Natural killer cell treated with Interleukin-12 subunit alpha and Interleukin-12 subunit beta and Interleukin-15 and Interleukin-18, amount 100 ng/mL, for 72 hours (primary cell): ENCODE measurements at regions not wholly inside any gene's neighbourhood (a gene's known extent, or its start where the extent isn't known, plus 50 kb on each side); places are given as distances from the start of the nearest gene placed in this dataset.
A peak's percentile ranks its signal among the peaks of the same experiment; 100 is the strongest.
"Not testable (repeated sequence)": the region's sequence is repeated elsewhere in the genome, so short reads cannot be mapped to it uniquely, and the experiment has no call there.

Source experiments
- ATAC-seq, 2 donors: fragments of 150-1000 bp; cut with Tn5 transposase in 1 of 2; sonication (Bioruptor Pico), chemical (Tn5 transposase) in 1 of 2; 2 replicates each; pipeline ENCODE4 v1.10.0; 2021
- DNase-seq: peaks from one replicate; pipeline ENCODE4 v3.0.0; 2022; ENCODE audit warnings: low spot score
- H3K27ac Mint-ChIP-seq, 2 donors: 1 replicate in 1 of 2; 2 replicates in 1 of 2; pipeline ENCODE4 v1.8.0; 2022; ENCODE audit warnings: mixed read lengths in 2 of 2, mild to moderate bottlenecking in 1 of 2, moderate library complexity in 1 of 2
- H3K27me3 Mint-ChIP-seq, 2 donors: 1 replicate in 1 of 2; 2 replicates in 1 of 2; pipeline ENCODE4 v1.8.0; 2022; ENCODE audit warnings: mixed read lengths in 2 of 2
- H3K36me3 Mint-ChIP-seq: one replicate; pipeline ENCODE4 v1.8.0; 2022; ENCODE audit warnings: mixed read lengths
- H3K4me1 Mint-ChIP-seq, 2 donors: 1 replicate in 1 of 2; 2 replicates in 1 of 2; pipeline ENCODE4 v1.8.0; 2022; ENCODE audit warnings: low read depth in 2 of 2, mixed read lengths in 2 of 2, mild to moderate bottlenecking in 1 of 2
- H3K4me3 Mint-ChIP-seq: one replicate; pipeline ENCODE4 v1.8.0; 2022; ENCODE audit warnings: mixed read lengths
- H3K9me3 Mint-ChIP-seq: 2 replicates; pipeline ENCODE4 v1.8.0; 2022; ENCODE audit warnings: mixed read lengths

- Mint-ChIP-seq H3K27me3 (peaks cover 0 to 3% of the 10 kb centered on the region in 2 donors), H3K27ac (peak overlapping the region in 1 of 2 donors; percentile 53), H3K4me1 (no peaks in the 10 kb centered on the region), H3K36me3 (no peaks in the 10 kb centered on the region), H3K9me3 (no peaks in the 10 kb centered on the region), H3K4me3 (no peak overlapping the region)
- DNase-seq (no peak), ATAC-seq (peak; percentile 6 to 20)
Observed at GRCh38 chr5:163947848-163948666, 442.6 kb downstream of the MAT2B start.

GRCh38 chr5:163950248-163950647 lies 444.8 kb downstream of the MAT2B start:
- no peak overlapping the region for H3K4me3 Mint-ChIP-seq
- peaks cover 0 to 3% of the 10 kb centered on the region in 2 donors for H3K27me3 Mint-ChIP-seq
- no peak for DNase-seq
- no peak overlapping the region for H3K27ac Mint-ChIP-seq
- no peak for ATAC-seq
- H3K9me3 Mint-ChIP-seq = no peaks in the 10 kb centered on the region
- no peaks in the 10 kb centered on the region for H3K4me1 Mint-ChIP-seq
- no peaks in the 10 kb centered on the region for H3K36me3 Mint-ChIP-seq

- Mint-ChIP-seq H3K4me3 (no peak overlapping the region), H3K27ac (no peak overlapping the region)
- no peak for ATAC-seq
Observed at GRCh38 chr5:163951069-163951468, 445.6 kb downstream of the MAT2B start.

GRCh38 chr5:163953901-163954300 lies 448.5 kb downstream of the MAT2B start:
- no peak for DNase-seq
- Mint-ChIP-seq H3K27me3 (no peaks in the 10 kb centered on the region), H3K9me3 (no peaks in the 10 kb centered on the region), H3K27ac (no peak overlapping the region), H3K4me3 (no peak overlapping the region), H3K36me3 (no peaks in the 10 kb centered on the region), H3K4me1 (no peaks in the 10 kb centered on the region)
- no peak for ATAC-seq

More at GRCh38 chr5:163951069-163951468, 445.6 kb downstream of the MAT2B start:
- no peak for DNase-seq
- Mint-ChIP-seq H3K36me3 (no peaks in the 10 kb centered on the region), H3K27me3 (peaks cover 0 to 3% of the 10 kb centered on the region in 2 donors), H3K9me3 (no peaks in the 10 kb centered on the region), H3K4me1 (no peaks in the 10 kb centered on the region)

GRCh38 chr5:163961230-163961629 lies 455.8 kb downstream of the MAT2B start:
- H3K27ac Mint-ChIP-seq, H3K4me3 Mint-ChIP-seq, H3K4me1 Mint-ChIP-seq, ATAC-seq, H3K9me3 Mint-ChIP-seq, H3K36me3 Mint-ChIP-seq, H3K27me3 Mint-ChIP-seq, DNase-seq: not testable (repeated sequence)

GRCh38 chr5:163963881-163964280 lies 458.5 kb downstream of the MAT2B start:
- peaks cover 0 to 2% of the 10 kb centered on the region in 2 donors for H3K27me3 Mint-ChIP-seq
- no peak for ATAC-seq
- no peaks in the 10 kb centered on the region for H3K9me3 Mint-ChIP-seq
- H3K4me3 Mint-ChIP-seq = no peak overlapping the region
- DNase-seq = no peak
- H3K27ac Mint-ChIP-seq = no peak overlapping the region
- no peaks in the 10 kb centered on the region for H3K4me1 Mint-ChIP-seq
- H3K36me3 Mint-ChIP-seq = no peaks in the 10 kb centered on the region

GRCh38 chr5:163964671-163965070 lies 459.3 kb downstream of the MAT2B start:
- ATAC-seq = no peak
- Mint-ChIP-seq H3K4me1 (no peaks in the 10 kb centered on the region), H3K27me3 (peaks cover 0 to 2% of the 10 kb centered on the region in 2 donors), H3K9me3 (no peaks in the 10 kb centered on the region), H3K4me3 (no peak overlapping the region), H3K36me3 (no peaks in the 10 kb centered on the region), H3K27ac (no peak overlapping the region)
- DNase-seq = no peak

GRCh38 chr5:163967268-163967667 lies 461.8 kb downstream of the MAT2B start:
- H3K4me1 Mint-ChIP-seq = no peaks in the 10 kb centered on the region
- peaks cover under 1% of the 10 kb centered on the region for H3K36me3 Mint-ChIP-seq
- ATAC-seq (no peak), DNase-seq (no peak)
- no peaks in the 10 kb centered on the region for H3K9me3 Mint-ChIP-seq
- peaks cover 0 to 2% of the 10 kb centered on the region in 2 donors for H3K27me3 Mint-ChIP-seq
- no peak overlapping the region for H3K4me3 Mint-ChIP-seq
- no peak overlapping the region for H3K27ac Mint-ChIP-seq

- H3K27me3 Mint-ChIP-seq = no peaks in the 10 kb centered on the region
- H3K9me3 Mint-ChIP-seq = no peaks in the 10 kb centered on the region
- H3K4me1 Mint-ChIP-seq = no peaks in the 10 kb centered on the region
- H3K27ac Mint-ChIP-seq = no peak overlapping the region
- peaks cover 4% of the 10 kb centered on the region for H3K36me3 Mint-ChIP-seq
- H3K4me3 Mint-ChIP-seq = no peak overlapping the region
- ATAC-seq = no peak
- no peak for DNase-seq
Observed at GRCh38 chr5:163968651-163969050, 463.2 kb downstream of the MAT2B start.

GRCh38 chr5:163976696-163977095 lies 471.3 kb downstream of the MAT2B start:
- DNase-seq (no peak), ATAC-seq (no peak)
- Mint-ChIP-seq H3K36me3 (peaks cover 4% of the 10 kb centered on the region), H3K9me3 (no peaks in the 10 kb centered on the region), H3K27ac (no peak overlapping the region), H3K27me3 (no peaks in the 10 kb centered on the region), H3K4me3 (no peak overlapping the region), H3K4me1 (no peaks in the 10 kb centered on the region)

GRCh38 chr5:163978897-163979296 lies 473.5 kb downstream of the MAT2B start:
- Mint-ChIP-seq H3K4me1 (no peaks in the 10 kb centered on the region), H3K9me3 (peaks cover 4% of the 10 kb centered on the region), H3K27me3 (no peaks in the 10 kb centered on the region), H3K4me3 (no peak overlapping the region), H3K36me3 (no peaks in the 10 kb centered on the region), H3K27ac (no peak overlapping the region)
- ATAC-seq = no peak
- no peak for DNase-seq

GRCh38 chr5:163988566-163988965 lies 483.1 kb downstream of the MAT2B start:
- DNase-seq (no peak), ATAC-seq (no peak)
- Mint-ChIP-seq H3K36me3 (no peaks in the 10 kb centered on the region), H3K27ac (no peak overlapping the region), H3K4me1 (no peaks in the 10 kb centered on the region), H3K9me3 (peaks cover 4% of the 10 kb centered on the region), H3K27me3 (no peaks in the 10 kb centered on the region), H3K4me3 (no peak overlapping the region)

GRCh38 chr5:163993126-163993525 lies 487.7 kb downstream of the MAT2B start:
- no peaks in the 10 kb centered on the region for H3K27me3 Mint-ChIP-seq
- H3K4me1 Mint-ChIP-seq = no peaks in the 10 kb centered on the region
- no peaks in the 10 kb centered on the region for H3K9me3 Mint-ChIP-seq
- no peak for ATAC-seq
- H3K4me3 Mint-ChIP-seq = no peak overlapping the region
- no peak for DNase-seq
- H3K36me3 Mint-ChIP-seq = peaks cover 4% of the 10 kb centered on the region
- no peak overlapping the region for H3K27ac Mint-ChIP-seq

GRCh38 chr5:163995206-163995605 lies 489.8 kb downstream of the MAT2B start:
- no peaks in the 10 kb centered on the region for H3K9me3 Mint-ChIP-seq
- no peak for ATAC-seq

GRCh38 chr5:163997965-163998364 lies 492.5 kb downstream of the MAT2B start:
- peaks cover 4% of the 10 kb centered on the region for H3K36me3 Mint-ChIP-seq
- H3K9me3 Mint-ChIP-seq = no peaks in the 10 kb centered on the region
- DNase-seq (no peak), ATAC-seq (no peak)
- H3K27me3 Mint-ChIP-seq = peaks cover 0 to 3% of the 10 kb centered on the region in 2 donors
- H3K4me3 Mint-ChIP-seq = no peak overlapping the region
- no peak overlapping the region for H3K27ac Mint-ChIP-seq
- H3K4me1 Mint-ChIP-seq = peaks cover 7% of the 10 kb centered on the region in 2 donors

More at GRCh38 chr5:163995206-163995605, 489.8 kb downstream of the MAT2B start:
- DNase-seq = no peak
- Mint-ChIP-seq H3K36me3 (peaks cover 4% of the 10 kb centered on the region), H3K4me3 (no peak overlapping the region), H3K4me1 (no peaks in the 10 kb centered on the region), H3K27ac (no peak overlapping the region), H3K27me3 (no peaks in the 10 kb centered on the region)
